ENCODE measurements at regions not wholly inside any gene's neighbourhood (a gene's known extent, or its start where the extent isn't known, plus 50 kb on each side); places are given as distances from the start of the nearest gene placed in this dataset.

DNA sequence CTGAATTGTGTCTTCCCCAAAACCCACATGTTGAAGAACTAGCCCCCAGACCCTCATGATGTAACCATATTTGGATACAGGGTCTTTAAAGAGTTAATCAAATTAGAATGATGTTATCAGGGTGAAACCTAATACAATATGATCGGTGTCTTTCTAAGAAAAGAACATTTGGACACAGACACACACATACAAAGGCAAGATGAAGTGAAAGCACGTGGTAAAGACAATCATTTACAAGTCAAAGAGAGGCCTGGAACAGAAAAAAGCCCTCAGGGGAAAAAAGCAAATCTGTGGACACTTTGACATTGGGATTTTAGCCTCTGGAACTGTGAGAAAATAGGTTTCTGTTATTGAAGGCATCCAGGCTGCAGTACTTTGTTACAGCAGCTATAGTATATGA, 733.4 kb downstream of the JRKL start:
- no peak overlapping the region for H3K4me3 ChIP-seq (ENCODE audit: control insufficient read depth, low read depth, low read length)
- TF ChIP-seq, protein P1, sequence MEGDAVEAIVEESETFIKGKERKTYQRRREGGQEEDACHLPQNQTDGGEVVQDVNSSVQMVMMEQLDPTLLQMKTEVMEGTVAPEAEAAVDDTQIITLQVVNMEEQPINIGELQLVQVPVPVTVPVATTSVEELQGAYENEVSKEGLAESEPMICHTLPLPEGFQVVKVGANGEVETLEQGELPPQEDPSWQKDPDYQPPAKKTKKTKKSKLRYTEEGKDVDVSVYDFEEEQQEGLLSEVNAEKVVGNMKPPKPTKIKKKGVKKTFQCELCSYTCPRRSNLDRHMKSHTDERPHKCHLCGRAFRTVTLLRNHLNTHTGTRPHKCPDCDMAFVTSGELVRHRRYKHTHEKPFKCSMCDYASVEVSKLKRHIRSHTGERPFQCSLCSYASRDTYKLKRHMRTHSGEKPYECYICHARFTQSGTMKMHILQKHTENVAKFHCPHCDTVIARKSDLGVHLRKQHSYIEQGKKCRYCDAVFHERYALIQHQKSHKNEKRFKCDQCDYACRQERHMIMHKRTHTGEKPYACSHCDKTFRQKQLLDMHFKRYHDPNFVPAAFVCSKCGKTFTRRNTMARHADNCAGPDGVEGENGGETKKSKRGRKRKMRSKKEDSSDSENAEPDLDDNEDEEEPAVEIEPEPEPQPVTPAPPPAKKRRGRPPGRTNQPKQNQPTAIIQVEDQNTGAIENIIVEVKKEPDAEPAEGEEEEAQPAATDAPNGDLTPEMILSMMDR (conservative IDR thresholded peaks at IDR 0.05; ENCODE audit: control insufficient read depth, insufficient read depth, low read depth, low read length), result no peak
- DNase-seq (ENCODE audit: low read depth), result no peak

DNA sequence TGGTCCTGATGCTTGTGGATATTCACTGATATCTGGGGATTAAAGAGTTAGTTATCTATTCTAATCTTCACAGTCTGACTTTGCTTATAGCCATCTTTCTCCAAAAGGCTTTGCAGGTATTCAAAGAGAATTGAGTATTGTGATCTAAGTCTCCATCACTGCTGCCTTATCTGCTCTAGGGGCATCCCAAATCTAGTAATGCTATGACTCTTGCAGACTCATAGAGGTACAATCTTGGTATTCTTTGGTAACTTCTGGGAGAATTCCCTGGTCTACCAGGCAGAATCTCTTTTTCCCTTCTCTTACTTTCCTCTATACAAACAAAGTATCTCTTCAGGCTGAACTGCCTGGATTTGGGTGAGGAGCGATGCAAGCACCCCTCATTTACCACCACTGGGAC, 746.3 kb downstream of the JRKL start:
- no peak overlapping the region for H3K4me3 ChIP-seq (ENCODE audit: control insufficient read depth, low read depth, low read length)
- DNase-seq (ENCODE audit: low read depth), result no peak
- TF ChIP-seq, protein P1 (conservative IDR thresholded peaks at IDR 0.05; ENCODE audit: control insufficient read depth, insufficient read depth, low read depth, low read length), result no peak

DNA sequence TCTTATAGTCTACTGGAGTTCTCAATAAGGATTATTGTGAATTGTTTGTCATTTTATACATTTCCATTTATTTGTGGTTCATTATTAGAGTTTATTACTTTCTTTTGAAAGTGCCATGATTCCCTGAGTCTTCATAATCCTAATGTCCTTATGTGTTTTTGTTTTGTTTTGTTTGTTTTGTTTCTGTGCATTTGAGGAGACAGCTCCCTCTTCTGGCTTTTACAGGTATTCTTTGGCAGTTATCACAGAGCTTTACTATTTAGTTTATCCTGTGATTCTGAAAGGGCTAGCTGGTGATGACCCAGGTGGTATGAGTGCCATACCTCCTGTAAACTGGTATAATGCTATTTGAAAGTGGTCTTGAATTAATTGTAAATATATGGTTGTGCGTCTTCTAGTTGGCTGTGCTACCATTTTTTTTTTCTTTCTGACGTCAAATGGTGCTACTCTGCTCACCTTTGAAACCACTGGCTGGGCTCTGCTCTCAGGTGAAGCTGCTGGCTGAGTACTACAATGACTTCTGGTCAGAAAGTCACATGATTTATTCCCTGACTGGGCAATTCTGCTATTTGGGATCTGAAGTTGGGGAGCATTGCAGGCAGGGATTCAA, 751.2 kb downstream of the JRKL start:
- H3K4me3 ChIP-seq (ENCODE audit: control insufficient read depth, low read depth, low read length), result no peak overlapping the region
- TF ChIP-seq, protein P1 (conservative IDR thresholded peaks at IDR 0.05; ENCODE audit: control insufficient read depth, insufficient read depth, low read depth, low read length), result peak; percentile 31
- peak; percentile 18 for DNase-seq (ENCODE audit: low read depth)

DNA sequence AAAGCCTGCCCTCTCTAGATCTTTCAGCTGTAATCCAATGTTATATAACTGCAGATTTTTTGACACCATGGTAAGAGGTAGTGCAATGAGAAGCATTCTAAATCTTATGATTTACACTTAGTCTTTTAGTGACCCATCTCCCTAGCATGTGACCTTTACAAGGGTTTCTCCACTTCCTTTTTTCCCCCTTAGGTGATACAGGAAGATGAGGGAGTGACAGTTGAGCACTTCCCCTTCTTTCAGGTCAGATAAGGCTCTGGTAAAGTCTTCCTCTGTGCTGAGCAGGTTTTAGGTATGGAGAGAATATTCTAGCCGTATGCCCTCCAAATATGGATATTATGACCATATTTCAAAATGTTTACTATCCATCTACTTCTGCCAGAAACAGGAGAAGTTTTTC, 753.6 kb downstream of the JRKL start:
- no peak for DNase-seq (ENCODE audit: low read depth)
- TF ChIP-seq, protein P1 (conservative IDR thresholded peaks at IDR 0.05; ENCODE audit: control insufficient read depth, insufficient read depth, low read depth, low read length), result no peak
- H3K4me3 ChIP-seq (ENCODE audit: control insufficient read depth, low read depth, low read length), result no peak overlapping the region

DNA sequence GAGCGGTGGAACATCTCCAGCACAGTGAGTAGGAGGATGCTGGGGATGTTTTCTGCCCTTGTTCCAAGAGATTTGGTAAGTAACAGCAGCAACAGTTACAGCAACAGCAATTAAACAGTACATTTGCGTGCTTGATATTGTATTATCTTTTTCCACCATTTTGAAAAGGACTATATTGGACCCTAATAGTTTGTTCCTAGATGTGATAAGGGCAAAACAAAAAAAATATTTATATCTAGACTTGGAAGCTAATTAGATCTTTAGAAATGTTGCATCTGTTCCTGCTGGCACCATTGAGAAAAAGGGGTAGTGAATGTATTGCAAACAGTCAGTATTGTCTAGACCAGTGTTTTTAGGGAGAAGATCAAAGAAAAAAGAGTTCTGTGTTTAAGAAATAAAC, 759.9 kb downstream of the JRKL start:
- no peak for DNase-seq (ENCODE audit: low read depth)
- TF ChIP-seq, protein P1 (conservative IDR thresholded peaks at IDR 0.05; ENCODE audit: control insufficient read depth, insufficient read depth, low read depth, low read length), result no peak

DNA sequence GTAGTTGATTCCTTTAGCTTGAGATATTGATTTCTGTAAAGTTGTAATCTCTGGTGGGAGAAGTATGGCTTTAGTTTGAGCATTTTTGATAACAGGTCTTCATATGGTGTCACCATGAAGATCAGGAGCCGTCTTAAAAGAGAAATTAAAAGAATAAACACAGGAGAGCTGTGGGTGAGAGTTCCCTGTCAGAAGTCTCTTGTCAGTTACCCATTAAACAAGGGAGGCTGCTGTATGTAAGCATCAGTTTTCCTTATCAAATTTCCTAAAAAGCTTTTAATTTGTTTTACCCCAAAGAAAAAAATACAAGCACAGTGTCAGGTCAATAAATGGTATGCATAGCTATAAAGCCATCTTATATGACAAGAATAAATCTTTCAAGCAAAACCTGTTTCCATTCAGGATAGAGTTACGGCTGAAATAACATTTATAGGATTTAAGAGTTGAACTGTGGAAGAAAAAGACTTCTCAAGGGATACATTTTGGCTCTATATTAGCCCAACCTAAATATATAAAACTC, 767.5 kb downstream of the JRKL start:
- TF ChIP-seq, protein P1 (conservative IDR thresholded peaks at IDR 0.05; ENCODE audit: control insufficient read depth, insufficient read depth, low read depth, low read length), result no peak
- DNase-seq (ENCODE audit: low read depth), result no peak
- H3K4me3 ChIP-seq (ENCODE audit: control insufficient read depth, low read depth, low read length), result no peak overlapping the region

More for the DNA sequence above, 759.9 kb downstream of the JRKL start:
- H3K4me3 ChIP-seq (ENCODE audit: control insufficient read depth, low read depth, low read length), result no peak overlapping the region

All from fibroblast of mammary gland (primary cell).